ENCODE measurements at regions not wholly inside any gene's neighbourhood (a gene's known extent, or its start where the extent isn't known, plus 50 kb on each side); places are given as distances from the start of the nearest gene placed in this dataset.

GRCh38 chr16:49027420-49027819 is 254.2 kb downstream of the CBLN1 start:
- H2AFZ ChIP-seq (ENCODE audit: low read length), result no peak overlapping the region
- H3K9me2 ChIP-seq (replicated peaks; ENCODE audit: insufficient read depth, low read length), result no peaks in the 10 kb centered on the region
- no peaks in the 10 kb centered on the region for H3K9me3 ChIP-seq (replicated peaks; ENCODE audit: insufficient read depth, low read length)
- H3K9ac ChIP-seq (ENCODE audit: low read length), result no peak overlapping the region
- H4K20me1 ChIP-seq (ENCODE audit: insufficient read depth, low read length), result no peaks in the 10 kb centered on the region
- 0 out of 2 replicates have a peak, but pooled peaks cover 2% of the 10 kb centered on the region for H3K27me3 ChIP-seq (replicated peaks; ENCODE audit: insufficient read depth, low read length)
- no peaks in the 10 kb centered on the region; the same call in 1 of the 2 replicates for H3K4me1 ChIP-seq (ENCODE audit: low read length)
- H3K79me2 ChIP-seq (ENCODE audit: low read length), result no peaks in the 10 kb centered on the region
- H3F3A ChIP-seq (ENCODE audit: insufficient read depth, low read length), result no peaks in the 10 kb centered on the region
- DNase-seq, result no peak
- TF ChIP-seq EZH2 (optimal IDR thresholded peaks at IDR 0.05; ENCODE audit: low read depth, low read length) (no peak), EZH2phosphoT487 (IDR thresholded peaks at IDR 0.05; ENCODE audit: low read length) (no peak), CTCF (IDR thresholded peaks at IDR 0.05; ENCODE audit: low read length) (no peak)
- no peaks in the 10 kb centered on the region for H3K36me3 ChIP-seq (replicated peaks; ENCODE audit: insufficient read depth, low read length)
- no peak overlapping the region for H3K4me3 ChIP-seq (ENCODE audit: low read length)
- H3K27ac ChIP-seq (ENCODE audit: low read length), result no peak overlapping the region
- no peak overlapping the region for H3K4me2 ChIP-seq (ENCODE audit: low read depth, low read length)

- TF ChIP-seq CTCF (IDR thresholded peaks at IDR 0.05; ENCODE audit: low read length) (no peak), EZH2phosphoT487 (IDR thresholded peaks at IDR 0.05; ENCODE audit: low read length) (no peak), EZH2 (optimal IDR thresholded peaks at IDR 0.05; ENCODE audit: low read depth, low read length) (no peak)
- no peaks in the 10 kb centered on the region for H3K9me3 ChIP-seq (replicated peaks; ENCODE audit: insufficient read depth, low read length)
- no peaks in the 10 kb centered on the region for H3K36me3 ChIP-seq (replicated peaks; ENCODE audit: insufficient read depth, low read length)
- 0 out of 2 replicates have a peak, but pooled peaks cover 2% of the 10 kb centered on the region for H3K27me3 ChIP-seq (replicated peaks; ENCODE audit: insufficient read depth, low read length)
- DNase-seq, result peak; percentile 24
- H3K4me2 ChIP-seq (ENCODE audit: low read depth, low read length), result no peak overlapping the region
- no peaks in the 10 kb centered on the region for H4K20me1 ChIP-seq (ENCODE audit: insufficient read depth, low read length)
- no peaks in the 10 kb centered on the region for H3F3A ChIP-seq (ENCODE audit: insufficient read depth, low read length)
- H3K9ac ChIP-seq (ENCODE audit: low read length), result no peak overlapping the region
- no peaks in the 10 kb centered on the region for H3K9me2 ChIP-seq (replicated peaks; ENCODE audit: insufficient read depth, low read length)
- H3K4me3 ChIP-seq (ENCODE audit: low read length), result no peak overlapping the region
- no peak overlapping the region for H3K27ac ChIP-seq (ENCODE audit: low read length)
- no peaks in the 10 kb centered on the region; the same call in 1 of the 2 replicates for H3K4me1 ChIP-seq (ENCODE audit: low read length)
- H3K79me2 ChIP-seq (ENCODE audit: low read length), result no peaks in the 10 kb centered on the region
- no peak overlapping the region for H2AFZ ChIP-seq (ENCODE audit: low read length)
These were observed 255.0 kb downstream of the CBLN1 start for GRCh38 chr16:49026566-49027181.

- no peaks in the 10 kb centered on the region for H3K79me2 ChIP-seq (ENCODE audit: low read length)
- no peaks in the 10 kb centered on the region for H4K20me1 ChIP-seq (ENCODE audit: insufficient read depth, low read length)
- DNase-seq, result no peak
- no peak overlapping the region for H3K9ac ChIP-seq (ENCODE audit: low read length)
- H3K27me3 ChIP-seq (replicated peaks; ENCODE audit: insufficient read depth, low read length), result 0 out of 2 replicates have a peak, but pooled peaks cover 2% of the 10 kb centered on the region
- H3K9me2 ChIP-seq (replicated peaks; ENCODE audit: insufficient read depth, low read length), result no peaks in the 10 kb centered on the region
- no peaks in the 10 kb centered on the region for H3K9me3 ChIP-seq (replicated peaks; ENCODE audit: insufficient read depth, low read length)
- H2AFZ ChIP-seq (ENCODE audit: low read length), result no peak overlapping the region
- TF ChIP-seq CTCF (IDR thresholded peaks at IDR 0.05; ENCODE audit: low read length), result no peak
- TF ChIP-seq EZH2phosphoT487 (IDR thresholded peaks at IDR 0.05; ENCODE audit: low read length), result no peak
- TF ChIP-seq EZH2 (optimal IDR thresholded peaks at IDR 0.05; ENCODE audit: low read depth, low read length), result no peak
- H3K4me2 ChIP-seq (ENCODE audit: low read depth, low read length), result no peak overlapping the region
- no peaks in the 10 kb centered on the region for H3K36me3 ChIP-seq (replicated peaks; ENCODE audit: insufficient read depth, low read length)
- H3F3A ChIP-seq (ENCODE audit: insufficient read depth, low read length), result no peaks in the 10 kb centered on the region
- H3K4me3 ChIP-seq (ENCODE audit: low read length), result no peak overlapping the region
- H3K27ac ChIP-seq (ENCODE audit: low read length), result no peak overlapping the region
- H3K4me1 ChIP-seq (ENCODE audit: low read length), result no peaks in the 10 kb centered on the region; the same call in 1 of the 2 replicates
These were observed 256.7 kb downstream of the CBLN1 start for GRCh38 chr16:49024896-49025295.
